Fibroblast of lung (primary cell): ENCODE measurements at regions not wholly inside any gene's neighbourhood (a gene's known extent, or its start where the extent isn't known, plus 50 kb on each side); places are given as distances from the start of the nearest gene placed in this dataset.

Experiments used
- CTCF ChIP-seq, 2 donors: IDR thresholded peaks in 1 of 2; conservative IDR thresholded peaks in 1 of 2; 1 replicate in 1 of 2; 2 replicates in 1 of 2; pipeline ENCODE4 v1.5.1; 2011 to 2012; ENCODE audit warnings: low read length in 2 of 2, control low read depth in 1 of 2, inconsistent platforms in 1 of 2, low read depth in 1 of 2, mild to moderate bottlenecking in 1 of 2
- EZH2 ChIP-seq: IDR thresholded peaks from 2 replicates; pipeline ENCODE4 v1.5.1; 2012; ENCODE audit warnings: low read length, control low read depth, mild to moderate bottlenecking; ENCODE audit errors: missing control alignments

GRCh38 chr22:26847816-26848215 lies 190.4 kb downstream of the MIAT start:
- TF ChIP-seq CTCF (conservative IDR thresholded peaks at IDR 0.05 in 1 of 2, IDR thresholded peaks at IDR 0.05 in 1 of 2; ENCODE audit: low read depth in 1 of 2, low read length in 2 of 2) = no peak
- TF ChIP-seq EZH2 = no peak
